Panc1 (cell line): ENCODE measurements at regions not wholly inside any gene's neighbourhood (a gene's known extent, or its start where the extent isn't known, plus 50 kb on each side); places are given as distances from the start of the nearest gene placed in this dataset.

ENCODE experiments used
- ATAC-seq: fragments of 200-7000 bp; cut with Tn5 transposase; 2 replicates; pipeline ENCODE4 v1.9.1; 2020; ENCODE audit warnings: mild to moderate bottlenecking, moderate library complexity
- BruUV-seq: library from RNA; stranded (reverse); fragments of 400-500 nt; replicated peaks from 2 replicates; lab custom pipeline; 2021; lab: Mats Ljungman, UMichigan
- CTCF ChIA-PET: fragments of 300-600 bp; sonication (Branson Sonifier 250); formaldehyde crosslinking; loops from one replicate; lab custom pipeline; 2022; ENCODE audit warnings: antibody characterized with exemption; lab: Charles Lee
- POLR2A ChIA-PET: fragments of 300-600 bp; sonication (Branson Sonifier 250); formaldehyde crosslinking; loops from one replicate; lab custom pipeline; 2022; ENCODE audit warnings: antibody characterized with exemption; lab: Charles Lee
- DNase-seq: peaks from one replicate; pipeline ENCODE4 v3.0.0-alpha.2; 2010; ENCODE audit warnings: low read depth, low spot score
- H3K27ac ChIP-seq: 2 replicates; pipeline ENCODE4 v1.5.1; 2011; ENCODE audit warnings: mild to moderate bottlenecking, low read length, inconsistent platforms
- H3K27me3 ChIP-seq: fragments of 200-500 bp; sonication (Bioruptor generic); 2 replicates; pipeline ENCODE4 v1.6.0; 2014; ENCODE audit warnings: low read length, inconsistent platforms; ENCODE audit not compliant: control insufficient read depth, insufficient read depth
- H3K36me3 ChIP-seq: fragments of 200-500 bp; sonication (Bioruptor generic); 2 replicates; pipeline ENCODE4 v1.5.1; 2014; ENCODE audit warnings: inconsistent platforms, mild to moderate bottlenecking, low read length, moderate library complexity; ENCODE audit not compliant: control insufficient read depth, insufficient read depth
- H3K4me1 ChIP-seq: 2 replicates; pipeline ENCODE4 v1.5.1; 2011; ENCODE audit warnings: inconsistent platforms, mild to moderate bottlenecking, low read length, moderate library complexity; ENCODE audit not compliant: control insufficient read depth, insufficient read depth
- H3K4me3 ChIP-seq, 2 experiments: 2 replicates each; pipeline ENCODE4 v1.5.1; 2011 to 2012; ENCODE audit warnings: low read depth in 2 of 2, low read length in 2 of 2, mild to moderate bottlenecking in 2 of 2, inconsistent platforms in 1 of 2, moderate library complexity in 1 of 2
- H3K9me3 ChIP-seq: fragments of 200-500 bp; sonication (Bioruptor generic); 2 replicates; pipeline ENCODE4 v1.5.1; 2014; ENCODE audit warnings: low read depth, mild to moderate bottlenecking, inconsistent platforms, low read length, moderate library complexity; ENCODE audit not compliant: control insufficient read depth, insufficient read depth
- POLR2AphosphoS5 ChIP-seq: IDR thresholded peaks from 2 replicates; pipeline ENCODE4 v1.6.1; 2012; ENCODE audit warnings: mild to moderate bottlenecking, low read depth, low read length, moderate library complexity
- SIN3A ChIP-seq: IDR thresholded peaks from 2 replicates; pipeline ENCODE4 v1.6.1; 2012; ENCODE audit warnings: low read depth, mild to moderate bottlenecking, low read length, moderate library complexity, borderline replicate concordance; ENCODE audit not compliant: insufficient read depth
- TCF7L2 ChIP-seq: IDR thresholded peaks from 2 replicates; pipeline ENCODE4 v1.6.1; 2011; ENCODE audit warnings: mild to moderate bottlenecking, low read depth, low read length, inconsistent platforms
- in situ Hi-C: cut with HindIII; loops from 2 replicates; pipeline ENCODE4 v1.10.0; 2016; ENCODE audit warnings: low sequenced_read_pairs, low pct_unique_long_range_greater_than_20kb
- intact Hi-C: fragments of 100-400 bp; cut with micrococcal nuclease; formaldehyde crosslinking; loops from one replicate; pipeline ENCODE4 v1.10.0; 2022; ENCODE audit not compliant: unreplicated experiment
- TF ChIP-seq, protein P1 (sequence below): fragments of 450-650 bp; IDR thresholded peaks from 2 replicates; pipeline ENCODE4 v1.5.1; 2017; ENCODE audit warnings: mild to moderate bottlenecking
- TF ChIP-seq, protein P2 (sequence below), 2 experiments: IDR thresholded peaks; 2 replicates each; pipeline ENCODE4 v1.6.1; 2011 to 2012; ENCODE audit warnings: low read depth in 2 of 2, control low read depth in 1 of 2, low read length in 1 of 2, mild to moderate bottlenecking in 1 of 2, moderate library complexity in 1 of 2; ENCODE audit not compliant: insufficient read depth in 1 of 2

DNA sequence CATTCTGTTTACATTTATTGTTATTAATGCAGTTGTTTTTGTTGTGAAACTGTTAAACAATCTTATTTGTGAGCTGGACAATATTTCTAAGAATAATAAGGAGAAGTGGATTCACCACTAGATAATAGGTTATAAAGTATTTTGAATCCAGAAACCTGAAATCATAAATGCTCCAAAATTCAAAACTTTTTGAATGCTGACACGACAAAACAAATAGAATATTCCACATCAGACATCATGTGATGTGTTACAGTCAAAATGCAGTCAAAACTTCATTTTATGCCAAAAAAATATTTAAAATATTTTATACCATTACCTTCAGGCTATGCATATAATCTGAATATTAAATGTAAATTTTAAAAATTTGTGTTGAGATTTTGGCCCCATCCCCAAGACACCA is 1321.4 kb downstream of the SLITRK1 start:
- Histone ChIP-seq H3K36me3 (no peaks in the 10 kb centered on the region), H3K27me3 (no peaks in the 10 kb centered on the region), H3K27ac (no peak overlapping the region), H3K4me1 (no peaks in the 10 kb centered on the region), H3K4me3 (no peak overlapping the region), H3K9me3 (no peaks in the 10 kb centered on the region)
- POLR2A ChIA-PET, result no interaction called here
- TF ChIP-seq, protein P1, sequence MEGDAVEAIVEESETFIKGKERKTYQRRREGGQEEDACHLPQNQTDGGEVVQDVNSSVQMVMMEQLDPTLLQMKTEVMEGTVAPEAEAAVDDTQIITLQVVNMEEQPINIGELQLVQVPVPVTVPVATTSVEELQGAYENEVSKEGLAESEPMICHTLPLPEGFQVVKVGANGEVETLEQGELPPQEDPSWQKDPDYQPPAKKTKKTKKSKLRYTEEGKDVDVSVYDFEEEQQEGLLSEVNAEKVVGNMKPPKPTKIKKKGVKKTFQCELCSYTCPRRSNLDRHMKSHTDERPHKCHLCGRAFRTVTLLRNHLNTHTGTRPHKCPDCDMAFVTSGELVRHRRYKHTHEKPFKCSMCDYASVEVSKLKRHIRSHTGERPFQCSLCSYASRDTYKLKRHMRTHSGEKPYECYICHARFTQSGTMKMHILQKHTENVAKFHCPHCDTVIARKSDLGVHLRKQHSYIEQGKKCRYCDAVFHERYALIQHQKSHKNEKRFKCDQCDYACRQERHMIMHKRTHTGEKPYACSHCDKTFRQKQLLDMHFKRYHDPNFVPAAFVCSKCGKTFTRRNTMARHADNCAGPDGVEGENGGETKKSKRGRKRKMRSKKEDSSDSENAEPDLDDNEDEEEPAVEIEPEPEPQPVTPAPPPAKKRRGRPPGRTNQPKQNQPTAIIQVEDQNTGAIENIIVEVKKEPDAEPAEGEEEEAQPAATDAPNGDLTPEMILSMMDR, result no peak
- no peak for TF ChIP-seq POLR2AphosphoS5
- TF ChIP-seq SIN3A, result no peak
- TF ChIP-seq, protein P2, sequence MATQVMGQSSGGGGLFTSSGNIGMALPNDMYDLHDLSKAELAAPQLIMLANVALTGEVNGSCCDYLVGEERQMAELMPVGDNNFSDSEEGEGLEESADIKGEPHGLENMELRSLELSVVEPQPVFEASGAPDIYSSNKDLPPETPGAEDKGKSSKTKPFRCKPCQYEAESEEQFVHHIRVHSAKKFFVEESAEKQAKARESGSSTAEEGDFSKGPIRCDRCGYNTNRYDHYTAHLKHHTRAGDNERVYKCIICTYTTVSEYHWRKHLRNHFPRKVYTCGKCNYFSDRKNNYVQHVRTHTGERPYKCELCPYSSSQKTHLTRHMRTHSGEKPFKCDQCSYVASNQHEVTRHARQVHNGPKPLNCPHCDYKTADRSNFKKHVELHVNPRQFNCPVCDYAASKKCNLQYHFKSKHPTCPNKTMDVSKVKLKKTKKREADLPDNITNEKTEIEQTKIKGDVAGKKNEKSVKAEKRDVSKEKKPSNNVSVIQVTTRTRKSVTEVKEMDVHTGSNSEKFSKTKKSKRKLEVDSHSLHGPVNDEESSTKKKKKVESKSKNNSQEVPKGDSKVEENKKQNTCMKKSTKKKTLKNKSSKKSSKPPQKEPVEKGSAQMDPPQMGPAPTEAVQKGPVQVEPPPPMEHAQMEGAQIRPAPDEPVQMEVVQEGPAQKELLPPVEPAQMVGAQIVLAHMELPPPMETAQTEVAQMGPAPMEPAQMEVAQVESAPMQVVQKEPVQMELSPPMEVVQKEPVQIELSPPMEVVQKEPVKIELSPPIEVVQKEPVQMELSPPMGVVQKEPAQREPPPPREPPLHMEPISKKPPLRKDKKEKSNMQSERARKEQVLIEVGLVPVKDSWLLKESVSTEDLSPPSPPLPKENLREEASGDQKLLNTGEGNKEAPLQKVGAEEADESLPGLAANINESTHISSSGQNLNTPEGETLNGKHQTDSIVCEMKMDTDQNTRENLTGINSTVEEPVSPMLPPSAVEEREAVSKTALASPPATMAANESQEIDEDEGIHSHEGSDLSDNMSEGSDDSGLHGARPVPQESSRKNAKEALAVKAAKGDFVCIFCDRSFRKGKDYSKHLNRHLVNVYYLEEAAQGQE (IDR thresholded peaks at IDR 0.05; ENCODE audit: insufficient read depth in 1 of 2, low read depth in 2 of 2, low read length in 1 of 2), result no peak
- TF ChIP-seq TCF7L2, result no peak
- no TSS peak for BruUV-seq
- no peak for ATAC-seq
- CTCF ChIA-PET, result no interaction called here
- DNase-seq, result no peak
- intact Hi-C loops (no loop called here), in situ Hi-C loops (no loop called here)

DNA sequence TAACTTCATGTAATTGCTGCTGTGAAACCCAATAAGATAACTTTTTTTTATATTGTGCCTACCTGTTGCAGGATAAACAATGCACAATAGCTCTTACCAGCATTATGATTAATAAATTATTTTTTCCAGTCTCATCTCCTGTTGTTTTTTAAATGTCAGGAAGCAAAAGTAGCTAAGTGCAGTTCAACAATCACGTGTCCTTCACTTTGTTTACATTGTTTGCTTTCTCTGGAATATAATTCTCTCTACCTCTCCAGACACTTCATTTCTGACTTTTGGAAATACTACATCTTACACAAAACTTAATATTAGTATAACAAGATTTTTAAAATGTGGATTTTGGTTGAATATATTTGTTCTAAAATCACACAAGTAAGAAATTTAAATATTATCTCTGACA is 1359.4 kb downstream of the SLITRK1 start:
- in situ Hi-C loops, result no loop called here
- CTCF ChIA-PET, result no interaction called here
- DNase-seq (no peak), ATAC-seq (no peak)
- Histone ChIP-seq H3K4me3 (no peak overlapping the region), H3K4me1 (no peaks in the 10 kb centered on the region), H3K36me3 (no peaks in the 10 kb centered on the region), H3K27ac (no peak overlapping the region), H3K27me3 (no peaks in the 10 kb centered on the region), H3K9me3 (no peaks in the 10 kb centered on the region)
- POLR2A ChIA-PET, result no interaction called here
- no TSS peak for BruUV-seq
- TF ChIP-seq POLR2AphosphoS5 (no peak), TCF7L2 (no peak), SIN3A (no peak)
- TF ChIP-seq, protein P2 (IDR thresholded peaks at IDR 0.05; ENCODE audit: insufficient read depth in 1 of 2, low read depth in 2 of 2, low read length in 1 of 2), result no peak
- TF ChIP-seq, protein P1, result no peak
- intact Hi-C loops, result no loop called here
